Prostate gland (tissue), 2 donors: ENCODE measurements at regions not wholly inside any gene's neighbourhood (a gene's known extent, or its start where the extent isn't known, plus 50 kb on each side); places are given as distances from the start of the nearest gene placed in this dataset.
A peak's percentile ranks its signal among the peaks of the same experiment; 100 is the strongest.

Experiments used
- POLR2A ChIP-seq: fragments of 450-650 bp; IDR thresholded peaks from one replicate; pipeline ENCODE4 v1.6.1; 2016; ENCODE audit warnings: antibody characterized with exemption, mild to moderate bottlenecking
- POLR2AphosphoS5 ChIP-seq: sonication (generic); formaldehyde crosslinking; IDR thresholded peaks from one replicate; pipeline ENCODE4 v1.6.1; 2017; ENCODE audit warnings: antibody characterized with exemption
- TF ChIP-seq, protein P1 (sequence below), 4 experiments: fragments of 200-600 bp in 2 of 4; fragments of 450-650 bp in 2 of 4; sonication (generic) in 2 of 4; IDR thresholded peaks; 1 replicate in 3 of 4; 2 replicates in 1 of 4; pipeline ENCODE4 v1.5.1; 2016 to 2019; ENCODE audit warnings: antibody characterized with exemption in 4 of 4, mild to moderate bottlenecking in 2 of 4, moderate library complexity in 2 of 4

DNA sequence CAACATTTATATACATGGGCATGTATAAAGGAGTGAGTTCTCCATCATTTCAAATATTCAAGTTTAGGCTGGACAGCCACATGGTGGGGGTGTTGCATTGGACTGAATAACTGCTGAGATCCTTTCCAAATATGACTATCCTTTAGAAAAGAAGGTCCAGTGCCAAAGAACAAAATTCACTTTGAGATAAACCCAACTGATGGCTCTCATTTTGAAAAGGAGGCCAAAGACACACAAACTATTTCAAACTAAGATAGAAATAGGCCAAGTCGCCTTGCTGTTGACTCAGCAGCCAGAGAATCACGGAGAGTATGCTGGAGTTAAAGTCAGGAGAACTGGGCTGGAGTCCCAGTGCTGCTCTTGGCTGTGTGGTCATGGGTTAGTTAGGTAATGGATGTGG, 204.5 kb upstream of the LRATD1 start:
- peak; percentile 14 for TF ChIP-seq POLR2AphosphoS5
- TF ChIP-seq, protein P1, sequence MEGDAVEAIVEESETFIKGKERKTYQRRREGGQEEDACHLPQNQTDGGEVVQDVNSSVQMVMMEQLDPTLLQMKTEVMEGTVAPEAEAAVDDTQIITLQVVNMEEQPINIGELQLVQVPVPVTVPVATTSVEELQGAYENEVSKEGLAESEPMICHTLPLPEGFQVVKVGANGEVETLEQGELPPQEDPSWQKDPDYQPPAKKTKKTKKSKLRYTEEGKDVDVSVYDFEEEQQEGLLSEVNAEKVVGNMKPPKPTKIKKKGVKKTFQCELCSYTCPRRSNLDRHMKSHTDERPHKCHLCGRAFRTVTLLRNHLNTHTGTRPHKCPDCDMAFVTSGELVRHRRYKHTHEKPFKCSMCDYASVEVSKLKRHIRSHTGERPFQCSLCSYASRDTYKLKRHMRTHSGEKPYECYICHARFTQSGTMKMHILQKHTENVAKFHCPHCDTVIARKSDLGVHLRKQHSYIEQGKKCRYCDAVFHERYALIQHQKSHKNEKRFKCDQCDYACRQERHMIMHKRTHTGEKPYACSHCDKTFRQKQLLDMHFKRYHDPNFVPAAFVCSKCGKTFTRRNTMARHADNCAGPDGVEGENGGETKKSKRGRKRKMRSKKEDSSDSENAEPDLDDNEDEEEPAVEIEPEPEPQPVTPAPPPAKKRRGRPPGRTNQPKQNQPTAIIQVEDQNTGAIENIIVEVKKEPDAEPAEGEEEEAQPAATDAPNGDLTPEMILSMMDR (IDR thresholded peaks at IDR 0.05): peak in 3 of 4 experiments; percentile 34 to 49 (median 44)
- no peak for TF ChIP-seq POLR2A
